IPS DF 19.7 (cell line): ENCODE measurements at regions not wholly inside any gene's neighbourhood (a gene's known extent, or its start where the extent isn't known, plus 50 kb on each side); places are given as distances from the start of the nearest gene placed in this dataset.

Experiments
- DNase-seq: peaks from one replicate; pipeline ENCODE4 v3.0.0-alpha.2; 2013; ENCODE audit warnings: low read depth, low spot score

DNA sequence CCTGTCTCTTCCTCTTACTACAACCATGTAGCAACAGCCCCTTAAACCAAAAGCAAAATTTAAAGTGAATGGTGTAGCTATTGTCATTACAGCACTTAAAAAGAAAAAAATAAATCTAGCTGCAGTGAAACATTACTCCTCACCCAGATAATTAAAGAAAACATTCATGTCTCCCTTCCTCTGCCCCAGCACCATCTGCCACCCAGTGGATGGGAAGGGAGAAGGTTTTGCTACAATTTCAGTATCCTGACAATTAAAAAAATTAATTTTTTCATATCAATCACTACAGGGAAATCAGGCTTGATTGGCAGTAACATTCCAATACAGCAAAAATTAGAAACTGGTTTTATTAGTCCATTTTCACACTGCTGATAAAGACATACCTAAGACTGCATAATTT lies 147.4 kb upstream of the PUM3 start:
- DNase-seq: no peak

- DNase-seq: no peak
Observed at GRCh38 chr9:2987679-2988078, 143.8 kb upstream of the PUM3 start.

DNA sequence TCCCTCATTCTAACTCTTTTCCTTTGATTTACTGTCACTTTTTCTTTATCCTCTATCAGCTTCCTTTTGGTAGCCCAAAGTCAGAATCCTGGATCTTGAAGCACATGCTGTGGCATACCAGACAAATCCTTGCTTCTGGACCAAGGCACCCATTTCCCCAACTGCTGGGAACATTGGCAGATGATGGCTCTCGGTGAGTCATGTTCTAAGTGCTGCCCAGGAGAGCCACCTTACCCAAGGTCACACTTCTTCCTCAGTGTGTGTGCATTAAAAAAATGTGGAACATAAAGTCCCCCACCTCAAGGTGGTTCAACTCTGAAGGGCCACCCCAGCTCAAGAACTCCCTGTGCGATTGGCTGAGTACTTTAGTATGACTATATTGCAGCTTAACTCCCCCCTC lies 141.4 kb upstream of the PUM3 start:
- DNase-seq: no peak

DNA sequence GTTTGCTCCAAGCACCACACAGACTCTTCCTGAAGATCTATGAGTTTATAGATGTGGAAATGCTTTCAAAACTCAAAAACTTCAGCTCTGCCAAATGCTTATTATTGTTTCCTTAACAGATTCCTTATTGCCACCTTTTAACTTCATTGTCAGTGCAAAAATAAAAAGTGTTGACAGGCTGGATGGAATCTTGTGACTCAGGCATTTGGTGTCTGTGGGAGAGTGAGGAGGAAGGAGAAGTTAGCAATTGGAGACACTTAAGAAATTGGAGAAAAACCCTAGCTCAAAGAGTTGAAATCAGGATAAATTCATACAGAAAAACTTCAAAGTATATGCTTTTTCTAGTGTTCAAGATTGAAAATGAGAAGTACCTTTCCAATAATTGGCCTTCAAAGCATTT lies 140.6 kb upstream of the PUM3 start:
- no peak for DNase-seq

- DNase-seq: no peak
Observed at GRCh38 chr9:2979957-2980610, 136.2 kb upstream of the PUM3 start.

GRCh38 chr9:2972475-2972874 lies 128.6 kb upstream of the PUM3 start:
- DNase-seq: no peak

DNA sequence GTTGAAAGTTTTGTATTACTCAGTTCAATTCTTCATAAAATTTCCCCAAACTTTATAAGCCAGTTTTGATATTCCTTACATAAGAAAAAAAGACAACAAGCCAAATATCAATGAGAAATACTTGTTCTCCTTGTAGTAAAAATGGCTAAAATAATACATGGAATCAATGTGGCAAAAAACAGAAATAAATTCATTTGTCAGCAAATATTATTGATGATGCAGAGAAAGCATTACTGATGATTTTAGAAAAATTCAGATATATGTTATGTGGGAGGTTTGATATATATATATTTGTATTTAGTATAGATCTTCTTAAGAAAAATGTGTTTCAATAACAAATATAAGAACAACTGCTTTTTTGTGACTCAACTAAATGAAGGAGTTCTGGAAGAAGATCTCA lies 127.0 kb upstream of the PUM3 start:
- no peak for DNase-seq

- DNase-seq: no peak
Observed at GRCh38 chr9:2967766-2968165, 123.9 kb upstream of the PUM3 start.

GRCh38 chr9:2966565-2967300 lies 122.8 kb upstream of the PUM3 start:
- no peak for DNase-seq

- no peak for DNase-seq
Observed at GRCh38 chr9:2964470-2964869, 120.6 kb upstream of the PUM3 start.

DNA sequence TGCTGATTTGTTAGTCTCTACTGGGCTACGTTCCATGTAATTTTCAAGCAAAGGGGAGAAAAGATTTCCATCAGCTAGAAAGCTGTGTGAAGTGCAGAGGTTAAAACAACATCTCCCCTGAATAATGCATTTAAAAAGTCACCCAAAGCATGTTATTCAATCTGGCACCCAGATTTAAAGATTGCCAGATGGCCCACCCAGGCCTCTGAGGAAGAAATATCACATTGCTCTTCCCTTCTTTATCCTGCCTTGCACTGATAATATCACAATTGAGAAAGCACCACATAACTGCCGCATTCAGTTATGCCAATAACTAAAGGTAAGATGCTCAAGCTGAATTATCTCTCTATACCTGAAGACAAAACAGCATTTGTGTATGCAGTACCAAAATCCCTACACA lies 119.4 kb upstream of the PUM3 start:
- DNase-seq: no peak

DNA sequence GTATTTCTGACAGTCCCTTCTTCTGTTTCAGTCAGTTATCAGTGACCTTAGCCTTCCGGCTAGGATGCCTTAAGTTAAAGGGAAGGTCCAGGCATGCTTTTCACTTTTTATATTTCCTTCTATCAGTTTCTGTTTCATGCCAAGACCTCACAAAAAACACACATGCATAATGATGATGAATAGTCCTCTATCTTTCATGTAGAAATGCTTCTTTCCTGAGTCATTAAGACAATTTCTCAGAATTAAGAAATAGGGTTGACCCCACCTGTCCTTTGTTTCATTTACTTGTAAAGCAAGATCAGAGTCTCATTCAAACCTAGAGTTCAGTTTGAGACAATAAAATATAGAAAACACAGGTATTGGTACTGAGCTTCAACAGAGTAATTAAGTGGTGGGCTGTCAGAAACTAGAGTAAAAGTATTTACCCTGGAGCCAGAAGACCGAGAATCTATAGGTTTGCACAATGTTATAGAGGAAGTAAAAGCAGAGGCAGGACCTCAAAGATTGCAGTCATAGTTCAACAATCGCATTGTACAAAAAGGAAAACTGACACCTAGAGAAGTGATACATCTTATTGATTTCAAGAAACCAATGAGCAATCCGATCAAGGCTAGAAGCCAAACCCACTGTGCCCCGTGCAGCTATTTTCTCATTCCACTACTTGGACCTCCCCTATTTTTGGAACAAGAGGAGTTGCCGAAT lies 118.7 kb upstream of the PUM3 start:
- no peak for DNase-seq

DNA sequence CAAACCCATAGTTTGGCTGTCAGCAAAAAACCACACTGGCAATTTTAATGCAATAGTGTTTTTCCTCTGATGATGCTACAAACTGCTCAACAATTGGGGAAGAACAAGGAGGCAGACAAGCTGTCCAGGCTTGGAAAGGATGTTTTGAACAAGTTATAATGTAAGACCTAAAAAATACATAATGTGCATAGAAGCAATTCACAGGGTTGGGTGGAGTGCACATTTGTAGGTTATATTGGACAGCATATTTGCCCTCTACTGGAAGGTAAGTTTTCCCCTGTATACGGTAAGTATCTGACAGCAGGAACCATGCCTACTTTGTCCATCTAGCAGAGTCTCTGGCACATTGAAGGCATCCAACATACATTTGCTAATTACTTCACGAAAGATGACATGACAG lies 114.3 kb upstream of the PUM3 start:
- no peak for DNase-seq

- no peak for DNase-seq
Observed at GRCh38 chr9:2957656-2958200, 113.8 kb upstream of the PUM3 start.

- no peak for DNase-seq
Observed at GRCh38 chr9:2955575-2955974, 111.7 kb upstream of the PUM3 start.

DNA sequence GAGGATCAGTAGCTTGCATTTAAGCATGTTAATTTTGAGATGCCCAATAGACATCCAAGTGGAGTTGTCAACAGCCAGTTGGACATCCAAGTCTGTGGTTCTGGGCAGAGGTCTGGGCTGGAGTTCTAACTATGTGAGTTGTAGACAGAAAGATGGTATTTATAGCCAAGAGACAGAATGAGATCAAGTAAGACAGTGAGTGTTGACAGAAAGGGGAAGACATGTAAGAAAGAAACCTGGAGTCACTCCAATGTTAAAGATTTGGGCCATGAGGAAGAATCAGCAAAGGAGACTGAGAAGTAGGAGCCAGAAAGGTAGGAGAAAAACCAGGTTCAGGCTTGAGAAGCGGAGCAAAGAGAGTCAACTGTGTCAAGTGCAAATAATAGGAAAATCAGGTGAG lies 95.5 kb upstream of the PUM3 start:
- no peak for DNase-seq

- DNase-seq: no peak
Observed at GRCh38 chr9:2936221-2936620, 92.3 kb upstream of the PUM3 start.

GRCh38 chr9:2934883-2935282 lies 91.0 kb upstream of the PUM3 start:
- DNase-seq: no peak

DNA sequence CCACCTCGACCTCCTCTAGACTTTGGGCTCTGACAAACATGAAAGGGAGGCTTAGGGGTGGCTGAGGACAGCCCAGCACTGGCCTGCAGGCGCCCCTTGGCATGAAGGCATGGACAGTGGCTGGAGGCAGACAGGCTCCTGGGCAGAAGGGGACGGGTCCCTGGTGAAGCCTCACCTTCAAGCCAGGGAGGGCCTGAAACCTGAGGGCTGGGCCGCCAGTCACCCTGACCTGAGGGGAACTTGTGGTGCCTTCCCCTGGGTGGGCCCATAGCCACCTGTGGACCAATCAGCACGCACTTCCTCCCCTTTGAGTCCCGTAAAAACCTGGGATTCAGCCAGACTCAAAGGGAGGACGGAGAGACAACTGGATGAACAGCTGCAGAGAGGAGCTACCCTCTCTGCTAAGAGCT lies 90.4 kb upstream of the PUM3 start:
- no peak for DNase-seq

DNA sequence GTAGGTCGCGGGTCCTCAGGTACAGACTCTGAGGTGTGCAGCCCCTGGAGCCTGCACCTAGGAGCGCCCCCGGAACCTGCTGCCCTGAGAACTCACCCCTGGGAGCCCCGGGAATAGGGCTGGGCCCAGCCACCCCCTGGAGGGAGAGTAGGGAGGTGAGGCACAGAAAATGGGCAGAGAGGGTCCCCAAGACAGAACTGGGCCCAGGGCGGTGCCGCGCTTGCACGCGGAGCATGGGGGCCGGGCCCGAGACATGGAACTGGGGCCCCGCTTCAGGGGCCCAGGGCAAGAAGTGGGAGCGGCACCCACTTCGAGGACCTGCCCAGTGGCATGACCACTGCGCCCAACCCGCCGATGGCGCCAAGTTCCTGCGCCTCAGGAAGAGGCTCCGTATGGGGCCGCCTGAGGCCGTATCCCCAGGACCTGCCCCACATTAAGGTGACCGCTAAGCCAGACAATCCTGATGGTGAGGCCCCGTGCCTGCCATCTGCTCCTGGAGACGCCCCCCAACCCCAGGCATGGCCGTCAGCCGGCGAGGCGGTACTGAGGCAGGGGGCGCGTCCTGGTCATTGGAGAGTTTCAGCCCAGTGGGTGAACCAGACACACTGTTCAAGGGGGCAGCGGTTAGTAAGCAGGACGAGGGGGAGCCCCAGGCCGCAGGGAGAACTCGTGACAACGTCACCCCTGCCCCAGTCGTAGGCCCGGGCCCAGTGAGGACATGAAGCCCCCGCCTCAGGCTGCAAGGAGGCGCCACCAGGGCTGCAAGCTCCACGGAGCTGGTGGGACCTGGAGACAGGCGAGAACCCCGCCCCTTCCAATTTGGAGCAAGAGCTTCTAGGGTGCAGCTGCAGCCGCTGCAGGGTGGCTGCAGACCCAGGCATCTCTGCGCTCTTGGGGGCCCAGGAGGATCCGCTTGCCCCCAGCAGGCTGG lies 89.5 kb upstream of the PUM3 start:
- no peak for DNase-seq

GRCh38 chr9:2928411-2928810 lies 84.5 kb upstream of the PUM3 start:
- no peak for DNase-seq

GRCh38 chr9:2925016-2925415 lies 81.1 kb upstream of the PUM3 start:
- no peak for DNase-seq
